H1 (cell line): ENCODE measurements at regions not wholly inside any gene's neighbourhood (a gene's known extent, or its start where the extent isn't known, plus 50 kb on each side); places are given as distances from the start of the nearest gene placed in this dataset.

ENCODE experiments used
- CTCF ChIA-PET: fragments of 300-600 bp; sonication (Branson Sonifier 250); formaldehyde crosslinking; loops from one replicate; lab custom pipeline; 2021; ENCODE audit not compliant: partially characterized antibody; lab: Charles Lee
- POLR2A ChIA-PET: fragments of 300-600 bp; sonication (Branson Sonifier 250); formaldehyde crosslinking; loops from one replicate; lab custom pipeline; 2021; ENCODE audit warnings: inconsistent platforms; ENCODE audit not compliant: partially characterized antibody; lab: Charles Lee
- DNase-seq, 2 experiments: peaks; one replicate each; pipeline versions ENCODE4 v3.0.0 to v3.0.0-alpha.2; 2010 to 2022; ENCODE audit warnings: low spot score in 2 of 2, low read depth in 1 of 2, mixed read lengths in 1 of 2
- FAIRE-seq: peaks from 2 replicates; lab custom pipeline; 2011; peaks lifted over from hg19 to GRCh38; lab: Jason Lieb, UNC
- H2AFZ ChIP-seq: 2 replicates; pipeline ENCODE4 v1.8.1; 2012; ENCODE audit warnings: low read length, inconsistent platforms
- H2AK5ac ChIP-seq: 2 replicates; pipeline ENCODE4 v1.6.1; 2013; ENCODE audit warnings: low read depth, low read length
- H2BK120ac ChIP-seq: replicated peaks from 2 replicates; pipeline ENCODE3; 2013; ENCODE audit warnings: low read depth, low read length, inconsistent platforms
- H2BK12ac ChIP-seq: 2 replicates; pipeline ENCODE4 v1.6.1; 2013; ENCODE audit warnings: low read depth, low read length
- H2BK15ac ChIP-seq: 2 replicates; pipeline ENCODE4 v1.6.1; 2013; ENCODE audit warnings: low read length
- H2BK20ac ChIP-seq: 2 replicates; pipeline ENCODE4 v1.6.1; 2013; ENCODE audit warnings: low read length
- H2BK5ac ChIP-seq: 2 replicates; pipeline ENCODE4 v1.6.1; 2013; ENCODE audit warnings: low read depth, low read length
- H3K14ac ChIP-seq: 2 replicates; pipeline ENCODE4 v1.6.1; 2013; ENCODE audit warnings: inconsistent platforms; ENCODE audit not compliant: insufficient read length
- H3K18ac ChIP-seq: 2 replicates; pipeline ENCODE4 v1.6.1; 2013; ENCODE audit warnings: low read length; ENCODE audit errors: extremely low read depth
- H3K23ac ChIP-seq: 2 replicates; pipeline ENCODE4 v1.6.1; 2013; ENCODE audit warnings: inconsistent platforms; ENCODE audit not compliant: insufficient read length
- H3K23me2 ChIP-seq: 2 replicates; pipeline ENCODE4 v1.6.1; 2013; ENCODE audit warnings: low read depth, low read length
- H3K27ac ChIP-seq: 2 replicates; pipeline ENCODE4 v1.6.1; 2011; ENCODE audit warnings: low read depth, low read length, inconsistent platforms
- H3K27me3 ChIP-seq, 4 experiments: replicated peaks in 1 of 4; 1 replicate in 1 of 4; 2 replicates in 3 of 4; pipeline versions ENCODE4 v1.6.1 to v1.8.1; 2011 to 2013; ENCODE audit warnings: low read length in 3 of 4, mild to moderate bottlenecking in 3 of 4, inconsistent platforms in 2 of 4, mixed read lengths in 2 of 4, moderate library complexity in 1 of 4; ENCODE audit not compliant: control insufficient read depth in 3 of 4, insufficient read depth in 3 of 4; ENCODE audit errors: extremely low read depth in 1 of 4
- H3K36me3 ChIP-seq, 4 experiments: 2 replicates each; pipeline versions ENCODE4 v1.6.1 to v1.8.1; 2011 to 2013; ENCODE audit warnings: mild to moderate bottlenecking in 4 of 4, low read length in 3 of 4, moderate library complexity in 2 of 4, control low read depth in 1 of 4, inconsistent platforms in 1 of 4; ENCODE audit not compliant: insufficient read depth in 4 of 4, control insufficient read depth in 2 of 4
- H3K4ac ChIP-seq: replicated peaks from 2 replicates; pipeline ENCODE3; 2013; ENCODE audit warnings: low read length, low read depth, mixed read lengths, inconsistent platforms; ENCODE audit not compliant: insufficient read length
- H3K4me1 ChIP-seq, 4 experiments: replicated peaks in 1 of 4; 1 replicate in 1 of 4; 2 replicates in 3 of 4; pipeline versions ENCODE4 v1.6.1 to v1.8.1; 2011 to 2013; ENCODE audit warnings: low read length in 3 of 4, inconsistent platforms in 2 of 4, mixed read lengths in 1 of 4; ENCODE audit not compliant: insufficient read depth in 4 of 4, control insufficient read depth in 3 of 4
- H3K4me2 ChIP-seq, 2 experiments: 2 replicates each; pipeline versions ENCODE4 v1.6.1 to v1.8.1; 2011 to 2013; ENCODE audit warnings: low read depth in 2 of 2, low read length in 2 of 2, control low read depth in 1 of 2, inconsistent platforms in 1 of 2, mild to moderate bottlenecking in 1 of 2; ENCODE audit not compliant: insufficient read depth in 1 of 2
- H3K4me3 ChIP-seq, 4 experiments: fragments of 200-600, 300-600 bp in 1 of 4; sonication (generic), shearing (Covaris generic), sonication (Bioruptor Twin) in 1 of 4; 2 replicates each; pipeline versions ENCODE4 v1.5.1 to v1.8.1; 2011 to 2016; ENCODE audit warnings: low read length in 4 of 4, low read depth in 3 of 4, control low read depth in 2 of 4, inconsistent platforms in 2 of 4, mild to moderate bottlenecking in 2 of 4, mixed read lengths in 1 of 4, moderate library complexity in 1 of 4; ENCODE audit not compliant: insufficient read depth in 2 of 4; ENCODE audit errors: extremely low read depth in 1 of 4
- H3K56ac ChIP-seq: replicated peaks from 2 replicates; pipeline ENCODE3; 2013; ENCODE audit warnings: low read depth, mild to moderate bottlenecking, mixed read lengths, low read length, inconsistent platforms; ENCODE audit not compliant: insufficient read length
- H3K79me1 ChIP-seq: 2 replicates; pipeline ENCODE4 v1.6.1; 2013; ENCODE audit warnings: low read depth, low read length, control low read depth
- H3K79me2 ChIP-seq, 2 experiments: 2 replicates each; pipeline versions ENCODE4 v1.6.1 to v1.8.1; 2012 to 2013; ENCODE audit warnings: low read length in 2 of 2, mild to moderate bottlenecking in 2 of 2, inconsistent platforms in 1 of 2; ENCODE audit not compliant: insufficient read depth in 2 of 2, control insufficient read depth in 1 of 2
- H3K9ac ChIP-seq, 4 experiments: replicated peaks in 1 of 4; 1 replicate in 1 of 4; 2 replicates in 3 of 4; pipeline versions ENCODE4 v1.6.1 to v1.8.1; 2011 to 2013; ENCODE audit warnings: low read depth in 3 of 4, low read length in 3 of 4, control low read depth in 2 of 4, mild to moderate bottlenecking in 2 of 4, moderate library complexity in 2 of 4, inconsistent platforms in 1 of 4; ENCODE audit errors: extremely low read depth in 1 of 4
- H3K9me3 ChIP-seq, 2 experiments: 2 replicates each; pipeline versions ENCODE4 v1.6.1 to v1.8.1; 2012 to 2013; ENCODE audit warnings: mild to moderate bottlenecking in 2 of 2, moderate library complexity in 2 of 2, control low read depth in 1 of 2, inconsistent platforms in 1 of 2, low read depth in 1 of 2, low read length in 1 of 2, mixed read lengths in 1 of 2; ENCODE audit not compliant: insufficient read depth in 2 of 2
- H4K20me1 ChIP-seq, 2 experiments: replicated peaks in 1 of 2; 2 replicates each; pipeline versions ENCODE3 to v1.8.1; 2011 to 2013; ENCODE audit warnings: inconsistent platforms in 2 of 2, low read length in 2 of 2, mild to moderate bottlenecking in 1 of 2; ENCODE audit not compliant: insufficient read depth in 2 of 2, control insufficient read depth in 1 of 2
- H4K5ac ChIP-seq: 2 replicates; pipeline ENCODE4 v1.6.1; 2013; ENCODE audit warnings: low read length, low read depth, mixed read lengths, inconsistent platforms; ENCODE audit not compliant: insufficient read length
- H4K8ac ChIP-seq: 2 replicates; pipeline ENCODE4 v1.8.0; 2013; ENCODE audit warnings: mild to moderate bottlenecking, moderate library complexity, low read length, inconsistent platforms; ENCODE audit not compliant: insufficient read depth; ENCODE audit errors: extremely low read depth
- H4K91ac ChIP-seq: replicated peaks from 2 replicates; pipeline ENCODE3; 2013; ENCODE audit warnings: low read length, mixed read lengths, inconsistent platforms; ENCODE audit not compliant: insufficient read length
- GTF2F1 ChIP-seq: IDR thresholded peaks from 2 replicates; pipeline ENCODE4 v1.6.1; 2012; ENCODE audit warnings: low read depth, low read length, improper control_type of control experiment, borderline replicate concordance
- JUN ChIP-seq: IDR thresholded peaks from 2 replicates; pipeline ENCODE4 v1.6.1; 2011; ENCODE audit warnings: low read depth, mild to moderate bottlenecking, improper control_type of control experiment, low read length
- JUND ChIP-seq: IDR thresholded peaks from 2 replicates; pipeline ENCODE4 v1.6.1; 2011; ENCODE audit warnings: mild to moderate bottlenecking, improper control_type of control experiment, low read length
- RXRA ChIP-seq: IDR thresholded peaks from 2 replicates; pipeline ENCODE4 v1.6.1; 2011; ENCODE audit warnings: low read depth, mild to moderate bottlenecking, low read length, moderate library complexity; ENCODE audit not compliant: insufficient read depth
- WGBS, 2 experiments: shearing (Covaris generic) in 1 of 2; methylation state at CpG; one replicate each; pipeline versions ENCODE4 v1.1.6 to v1.1.7; 2013 to 2015; ENCODE audit warnings: low lambda C conversion rate in 2 of 2, mixed read lengths in 2 of 2, inconsistent platforms in 1 of 2, low coverage in 1 of 2, missing lambda C conversion rate in 1 of 2; ENCODE audit not compliant: insufficient replicate concordance in 2 of 2, insufficient coverage in 1 of 2, insufficient read length in 1 of 2; ENCODE audit errors: extremely low coverage in 1 of 2, missing lambda C conversion rate in 1 of 2; 5-methylcytosine and 5-hydroxymethylcytosine counted together

DNA sequence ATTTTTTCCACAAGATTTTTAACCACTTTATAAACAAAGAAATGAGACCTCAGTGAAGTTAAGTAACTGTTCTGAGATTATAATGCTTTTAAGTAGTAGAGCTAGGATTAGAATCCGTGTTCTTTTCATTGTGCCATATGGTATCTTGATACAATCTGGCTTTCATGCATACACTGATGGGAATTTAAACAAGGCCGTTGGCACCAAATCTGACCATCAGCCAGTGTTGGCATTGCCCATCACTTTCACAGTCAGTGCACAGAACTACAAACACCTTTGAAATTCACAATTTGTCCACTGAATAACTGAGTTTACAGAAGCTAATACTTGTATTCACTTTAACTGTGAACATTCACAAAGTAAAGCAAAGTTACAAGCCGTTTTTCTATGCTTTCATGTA lies 1228.0 kb downstream of the TBC1D22A start:
- no peak overlapping the region for H3K14ac ChIP-seq
- no peak overlapping the region for H3K18ac ChIP-seq
- no peak overlapping the region for H4K91ac ChIP-seq
- WGBS, 2 experiments, result 63% methylated on average over 3 of the region's 3 CpGs; no CpG with 5 or more reads in 1 of the 2 experiments
- H3K56ac ChIP-seq, result no peak overlapping the region
- H2BK12ac ChIP-seq, result no peak overlapping the region
- no peak overlapping the region for H2BK120ac ChIP-seq
- no peak overlapping the region for H3K27ac ChIP-seq
- H3K4me1 ChIP-seq, result no peaks in the 10 kb centered on the region
- H3K4me3 ChIP-seq, result no peak overlapping the region
- no peaks in the 10 kb centered on the region for H3K79me2 ChIP-seq
- no peak overlapping the region for H3K4ac ChIP-seq
- no peak overlapping the region for H3K4me2 ChIP-seq
- H3K9ac ChIP-seq, result no peak overlapping the region
- no peaks in the 10 kb centered on the region for H3K23me2 ChIP-seq
- H2AK5ac ChIP-seq, result no peak overlapping the region
- H2BK5ac ChIP-seq, result no peak overlapping the region
- H4K5ac ChIP-seq, result no peak overlapping the region
- peaks cover 29 to 39% of the 10 kb centered on the region in 2 experiments for H3K9me3 ChIP-seq
- DNase-seq, result no peak
- POLR2A ChIA-PET, result no interaction called here
- no peak overlapping the region for H2BK15ac ChIP-seq
- no peak overlapping the region for H2BK20ac ChIP-seq
- H3K23ac ChIP-seq, result no peak overlapping the region
- H2AFZ ChIP-seq, result no peak overlapping the region
- H4K8ac ChIP-seq, result no peak overlapping the region
- no peak for FAIRE-seq
- CTCF ChIA-PET, result no interaction called here
- no peaks in the 10 kb centered on the region for H3K79me1 ChIP-seq
- H3K36me3 ChIP-seq, result no peaks in the 10 kb centered on the region
- H3K27me3 ChIP-seq, result no peaks in the 10 kb centered on the region; a peak in 2 of 7 replicates
- no peaks in the 10 kb centered on the region for H4K20me1 ChIP-seq
- TF ChIP-seq RXRA (no peak), JUN (no peak), GTF2F1 (no peak), JUND (no peak)
